Posterior cingulate gyrus (tissue), 11 donors: ENCODE measurements at regions not wholly inside any gene's neighbourhood (a gene's known extent, or its start where the extent isn't known, plus 50 kb on each side); places are given as distances from the start of the nearest gene placed in this dataset.
"Not testable (repeated sequence)": the region's sequence is repeated elsewhere in the genome, so short reads cannot be mapped to it uniquely, and the experiment has no call there.

Source experiments
- DNase-seq, 10 donors: peaks; one replicate each; pipeline versions ENCODE4 v3.0.0 to v3.0.0-alpha.2; 2020 to 2021; ENCODE audit warnings: mixed read lengths in 3 of 10
- intact Hi-C: fragments of 100-400 bp; cut with DNase I; formaldehyde crosslinking; loops from one replicate; pipeline ENCODE4 v1.15.1; 2023

DNA sequence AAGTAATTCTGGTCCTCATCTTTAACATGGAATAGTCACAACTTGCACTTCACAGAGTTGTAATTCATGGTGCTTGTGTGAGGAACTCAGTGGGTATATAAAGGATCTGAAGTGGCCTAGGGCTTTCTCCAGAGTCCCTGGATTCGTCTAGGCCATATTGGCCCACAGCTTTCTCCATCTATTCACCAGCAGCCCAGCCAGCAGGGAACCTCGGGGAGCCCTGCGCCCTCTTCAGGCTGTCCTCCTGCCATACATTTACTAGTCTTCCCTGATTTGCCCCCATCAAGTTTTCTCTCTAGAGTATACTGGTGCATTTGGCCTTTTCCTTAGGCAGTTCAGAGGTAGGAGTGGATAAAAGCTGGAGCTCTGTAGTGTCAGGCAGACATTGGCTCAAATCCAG is 278.3 kb downstream of the MYCN start:
- intact Hi-C loops: loop anchor here (5.0 kb wide), 1 partner anchor 276 kb away; the partner anchor contains the start of gene MYCN
- DNase-seq: peak in 3 of 10 donors; percentile 25 to 49 (median 40)

DNA sequence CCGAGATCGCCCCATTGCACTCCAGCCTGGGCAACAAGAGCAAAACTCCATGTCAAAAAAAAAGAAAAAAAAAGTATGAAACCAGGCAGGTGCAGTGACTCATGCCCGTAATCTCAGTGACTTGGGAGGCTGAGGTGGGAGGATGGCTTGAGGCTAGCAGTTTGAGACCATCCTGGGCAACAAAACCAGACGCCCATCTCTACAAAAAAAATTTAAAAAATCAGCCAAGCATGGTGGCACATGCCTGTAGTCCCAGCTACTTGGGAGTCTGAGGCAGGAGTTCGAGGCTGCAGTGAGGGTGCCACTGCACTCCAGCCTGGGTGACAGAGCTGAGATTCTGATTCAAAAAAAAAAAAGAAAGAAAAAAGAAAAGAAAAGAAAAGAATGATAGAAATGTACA is 277.8 kb downstream of the MYCN start:
- no peak for DNase-seq
- intact Hi-C loops: loop anchor here (5.0 kb wide), 1 partner anchor 276 kb away; the partner anchor contains the start of gene MYCN

DNA sequence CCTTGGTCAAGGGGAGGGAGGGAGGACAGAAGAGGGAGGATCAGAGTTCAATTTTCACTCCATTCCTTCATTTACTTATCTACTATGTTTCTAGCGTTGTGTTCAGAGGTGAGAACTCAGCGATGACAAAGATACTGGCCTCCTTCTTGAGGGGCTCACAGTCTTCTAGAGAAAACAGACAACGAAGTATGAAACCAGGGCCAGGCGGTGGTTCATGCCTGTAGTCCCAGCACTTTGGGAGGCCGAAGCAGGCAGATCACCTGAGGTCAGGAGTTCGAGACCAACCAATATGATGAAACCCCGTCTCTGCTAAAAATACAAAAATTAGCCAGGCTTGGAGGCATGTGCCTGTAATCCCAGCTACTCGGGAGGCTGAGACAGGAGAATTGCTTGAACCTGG is 277.4 kb downstream of the MYCN start:
- intact Hi-C loops: loop anchor here (5.0 kb wide), 1 partner anchor 275 kb away; the partner anchor contains the start of gene MYCN

DNA sequence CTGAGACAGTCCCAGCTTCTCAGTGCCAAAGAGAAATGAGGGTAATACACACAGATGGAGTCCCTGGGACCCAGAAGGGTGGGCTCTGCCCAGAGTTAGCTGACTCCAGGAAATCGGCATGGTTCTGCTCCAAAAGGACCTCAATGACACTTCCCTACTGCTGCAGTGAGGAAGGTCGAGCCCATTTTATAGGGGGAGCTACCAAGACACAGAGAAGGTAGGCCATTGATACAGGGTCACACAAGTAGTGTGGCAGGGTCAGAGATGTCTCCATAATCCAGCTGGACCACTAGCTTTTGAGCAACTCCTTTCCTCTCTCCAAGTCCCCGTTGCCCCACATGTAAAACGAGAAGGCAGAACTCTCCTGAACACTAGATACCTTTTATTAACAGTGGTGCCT is 276.9 kb downstream of the MYCN start:
- intact Hi-C loops: loop anchor here (5.0 kb wide), 1 partner anchor 275 kb away; the partner anchor contains the start of gene MYCN
- no peak for DNase-seq

More for the DNA sequence above, 277.4 kb downstream of the MYCN start:
- not testable (repeated sequence) for DNase-seq

DNA sequence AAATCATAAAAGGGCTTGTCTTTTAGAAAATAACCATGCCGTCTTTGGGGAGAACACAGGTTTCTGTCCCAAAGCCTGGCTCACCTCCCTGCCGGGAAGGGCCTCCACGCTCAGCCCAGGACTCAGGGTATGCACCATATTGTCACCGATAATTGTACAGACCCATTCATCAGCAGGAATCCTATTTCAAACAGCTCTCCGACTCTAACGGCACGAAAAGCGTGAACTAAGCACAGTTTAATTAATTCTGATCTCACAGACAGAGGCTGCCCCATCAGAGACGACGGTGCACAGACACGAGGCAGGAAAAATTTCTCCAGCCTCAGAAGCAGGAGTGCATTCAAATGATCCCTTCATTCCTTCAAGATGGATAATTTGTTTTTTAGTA is 276.2 kb downstream of the MYCN start:
- no peak for DNase-seq
- intact Hi-C loops: loop anchor here (5.0 kb wide), 1 partner anchor 274 kb away; the partner anchor contains the start of gene MYCN

DNA sequence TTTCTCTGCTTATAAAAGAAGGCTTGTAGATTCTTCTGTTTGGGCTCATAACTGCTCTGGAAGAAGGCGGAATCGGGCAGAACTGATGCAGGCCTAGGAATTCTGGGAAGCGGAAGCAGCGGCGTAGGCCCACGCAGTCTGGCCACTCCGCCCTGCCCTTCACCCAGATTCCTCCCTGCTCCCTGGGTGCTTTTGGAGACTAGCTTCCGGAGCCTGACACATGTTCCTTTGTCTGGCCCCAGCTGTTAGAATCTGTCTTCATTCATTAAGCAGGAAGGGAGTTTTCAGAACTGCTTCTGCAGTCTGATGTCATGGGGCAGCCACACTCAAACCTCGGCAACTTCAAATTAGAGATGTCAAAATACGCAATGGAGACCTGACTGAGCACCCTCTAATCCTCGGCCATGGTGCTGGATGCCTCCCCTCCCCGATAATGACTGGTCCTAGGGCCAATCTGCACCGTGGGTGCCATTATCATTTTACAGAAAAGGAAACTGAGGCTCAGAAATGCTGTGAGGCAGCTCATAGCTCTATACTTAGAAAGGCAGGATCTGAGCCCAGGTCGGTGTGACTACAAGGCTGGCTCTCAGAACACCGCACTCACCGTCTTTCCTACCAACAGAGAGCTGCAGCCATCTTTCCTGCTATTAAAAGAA is 275.7 kb downstream of the MYCN start:
- no peak for DNase-seq
- intact Hi-C loops: loop anchor here (5.0 kb wide), 1 partner anchor 274 kb away; the partner anchor contains the start of gene MYCN

DNA sequence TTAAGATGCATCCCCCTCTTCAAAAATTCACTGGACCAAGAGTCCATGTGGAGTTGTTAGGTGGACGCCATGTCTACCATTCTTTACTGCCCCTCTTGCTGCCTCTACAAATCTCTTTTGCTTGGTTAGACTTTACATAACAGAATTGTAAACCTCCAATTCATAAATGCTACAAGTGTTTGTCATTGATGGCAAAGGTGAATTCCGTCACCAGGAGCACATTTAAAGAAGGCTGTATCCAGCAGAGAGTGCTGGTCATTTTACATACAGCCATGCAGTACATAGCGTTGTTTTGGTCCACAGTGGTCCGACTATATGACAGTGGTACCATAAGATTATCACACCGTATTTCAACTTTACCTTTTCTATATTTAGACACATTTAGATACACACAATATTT is 274.5 kb downstream of the MYCN start:
- no peak for DNase-seq
- intact Hi-C loops: loop anchor here (5.0 kb wide), 1 partner anchor 273 kb away; the partner anchor contains the start of gene MYCN

DNA sequence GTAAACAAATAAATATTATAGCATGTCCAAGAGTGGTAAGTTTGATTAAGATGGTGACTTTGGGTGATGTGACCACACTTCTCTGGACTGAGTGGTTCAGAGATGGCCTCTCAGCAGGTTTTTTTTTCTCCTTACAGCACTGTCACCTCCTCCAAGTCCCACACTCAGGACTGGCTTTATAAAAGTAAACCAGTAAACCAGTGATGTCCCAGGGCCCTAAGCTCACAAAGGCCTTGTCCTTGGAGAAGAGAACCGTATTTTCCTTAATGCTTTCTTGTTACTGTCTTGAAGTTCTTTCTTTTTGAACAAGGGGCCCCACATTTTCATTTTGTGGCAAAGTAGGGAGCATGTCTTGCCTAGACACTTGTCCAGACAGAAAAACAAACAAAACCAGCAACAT is 274.0 kb downstream of the MYCN start:
- no peak for DNase-seq
- intact Hi-C loops: no loop called here

DNA sequence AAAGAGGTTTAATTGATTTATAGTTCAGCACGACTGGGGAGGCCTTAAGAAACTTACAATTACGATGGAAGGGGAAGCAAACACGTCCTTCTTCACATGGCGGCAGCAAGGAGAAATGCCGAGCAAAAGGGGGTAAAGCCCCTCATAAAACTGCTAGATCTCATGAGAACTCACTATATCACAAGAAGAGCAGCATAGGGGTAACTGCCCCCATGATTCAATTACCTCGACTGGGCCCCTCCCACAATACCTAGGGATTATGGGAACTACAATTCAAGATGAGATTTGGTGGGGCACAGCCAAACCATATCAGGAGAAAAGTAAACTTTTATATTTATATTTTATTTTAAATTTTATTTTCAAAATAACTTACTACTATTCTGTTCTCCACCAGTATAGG is 272.0 kb downstream of the MYCN start:
- intact Hi-C loops: no loop called here

DNA sequence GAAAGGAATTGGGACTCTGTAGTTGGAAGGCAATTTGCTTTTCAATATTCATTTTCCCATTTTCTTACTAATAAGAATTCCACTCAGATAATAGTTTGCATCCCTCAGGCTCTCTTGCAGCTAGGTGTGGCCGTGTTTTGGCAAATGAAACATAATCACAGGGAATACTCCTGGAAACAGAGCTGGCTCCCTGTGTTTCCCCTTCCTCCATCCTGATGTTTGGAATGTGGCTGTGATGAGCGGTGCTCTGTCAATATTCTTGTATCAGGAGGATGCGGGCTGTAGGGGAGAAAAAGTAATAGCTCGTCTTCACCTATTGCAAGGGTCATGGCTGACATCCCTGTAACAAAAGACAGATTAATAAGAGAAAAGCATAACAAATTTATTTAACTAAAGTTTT is 271.0 kb downstream of the MYCN start:
- intact Hi-C loops: no loop called here
- DNase-seq: no peak

More for the DNA sequence above, 272.0 kb downstream of the MYCN start:
- DNase-seq: no peak

DNA sequence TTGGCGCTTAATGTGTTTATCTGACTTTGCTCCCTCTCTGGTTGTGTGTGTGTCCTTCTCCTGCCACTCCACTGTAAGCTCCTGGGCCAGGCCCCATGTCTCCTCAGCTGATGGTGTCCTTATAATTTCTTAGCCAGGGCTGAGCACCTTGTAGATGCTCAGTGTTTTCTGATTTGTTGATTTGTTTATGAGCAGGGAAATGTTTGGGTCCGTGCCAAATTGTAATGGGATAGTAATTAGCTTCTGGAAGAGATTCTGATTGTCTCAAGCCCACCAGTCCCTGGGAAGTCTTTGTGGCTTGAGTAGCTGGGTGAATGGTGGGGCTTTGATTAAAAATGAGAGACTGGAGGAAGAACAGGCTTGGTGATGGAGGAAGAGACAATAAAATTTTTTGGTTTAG is 270.5 kb downstream of the MYCN start:
- intact Hi-C loops: no loop called here
- no peak for DNase-seq

DNA sequence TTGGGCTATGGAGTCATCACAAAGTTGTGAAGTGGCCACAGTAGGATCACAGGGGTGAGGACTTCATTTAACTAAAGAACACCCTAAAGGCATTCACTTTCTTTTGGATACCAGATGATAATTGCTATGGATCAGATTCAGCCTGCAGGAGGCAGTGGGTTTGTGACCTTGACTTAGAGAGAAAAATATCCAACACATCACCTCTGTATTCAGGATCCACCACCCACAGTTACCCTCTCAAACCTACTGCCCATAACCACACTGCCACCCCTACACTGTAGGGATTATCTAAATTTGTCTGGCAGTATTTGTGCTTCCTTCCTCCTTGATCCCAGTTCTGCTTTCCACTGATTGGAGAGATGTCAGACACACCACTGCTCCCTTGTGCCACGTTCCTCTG is 269.4 kb downstream of the MYCN start:
- no peak for DNase-seq
- intact Hi-C loops: no loop called here

DNA sequence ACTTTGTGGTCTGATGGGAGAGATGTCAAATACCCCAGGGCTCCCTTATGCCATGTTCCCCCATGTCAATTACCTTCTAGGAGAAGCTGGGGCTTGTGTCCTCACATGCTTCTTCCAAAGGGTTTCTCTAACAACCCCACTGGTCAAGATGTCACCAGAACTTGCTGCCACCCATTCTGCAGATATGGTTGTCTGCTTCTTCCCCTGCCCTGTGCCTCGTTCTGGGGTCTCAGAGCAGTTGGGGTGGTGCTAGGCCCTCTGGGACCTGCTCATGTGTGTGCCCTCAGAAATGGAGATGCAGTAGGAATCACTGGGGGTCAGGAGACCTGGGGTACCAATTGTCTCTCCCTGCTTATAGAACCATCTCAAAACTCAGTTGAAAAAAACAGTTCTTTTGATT is 268.6 kb downstream of the MYCN start:
- intact Hi-C loops: no loop called here
- DNase-seq: no peak

DNA sequence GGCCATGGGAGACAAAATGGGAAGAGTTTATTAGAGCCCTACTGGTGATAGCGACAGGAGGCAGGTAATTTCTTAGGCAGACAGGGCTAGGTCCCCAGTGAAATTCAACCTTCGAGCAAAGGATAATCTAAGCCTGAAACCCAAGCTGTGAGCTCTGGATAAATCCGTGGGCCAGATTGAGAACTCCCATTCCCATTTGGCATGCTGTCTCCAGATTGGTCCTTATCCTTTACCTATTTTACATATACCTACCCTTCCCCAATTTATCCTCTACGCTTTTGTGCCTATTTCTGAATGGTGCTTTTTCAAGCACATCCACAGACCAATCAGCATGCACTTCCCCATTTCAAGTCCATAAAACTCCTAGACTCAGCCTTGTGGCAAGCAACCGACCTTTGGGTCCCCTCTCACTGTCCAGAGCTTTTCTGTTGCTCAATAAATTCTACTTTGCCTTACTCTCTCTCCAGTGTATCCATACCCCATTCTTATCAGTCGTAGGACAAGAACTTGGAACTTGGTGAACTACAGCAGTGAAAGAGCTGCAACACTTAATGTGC is 268.0 kb downstream of the MYCN start:
- intact Hi-C loops: no loop called here
- DNase-seq: no peak

DNA sequence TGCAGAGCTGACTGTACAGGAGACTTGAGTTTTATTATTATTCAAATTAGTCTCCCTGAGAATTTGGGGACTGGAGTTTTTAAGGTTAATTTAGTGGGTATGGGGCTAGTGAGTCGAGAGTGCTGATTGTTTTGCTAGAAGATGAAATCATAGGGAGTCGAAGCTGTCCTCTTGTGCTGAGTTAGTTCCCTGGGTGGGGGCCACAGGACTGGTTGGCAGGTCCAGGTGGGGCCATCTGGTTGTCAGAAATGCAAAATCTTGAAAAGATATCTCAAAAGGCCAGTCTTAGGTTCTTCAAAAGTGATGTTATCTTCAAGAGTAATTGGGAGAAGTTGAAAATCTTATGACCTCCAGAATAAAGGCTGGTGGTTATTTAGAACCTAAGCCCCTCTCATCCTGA is 267.3 kb downstream of the MYCN start:
- intact Hi-C loops: no loop called here
- DNase-seq: no peak

DNA sequence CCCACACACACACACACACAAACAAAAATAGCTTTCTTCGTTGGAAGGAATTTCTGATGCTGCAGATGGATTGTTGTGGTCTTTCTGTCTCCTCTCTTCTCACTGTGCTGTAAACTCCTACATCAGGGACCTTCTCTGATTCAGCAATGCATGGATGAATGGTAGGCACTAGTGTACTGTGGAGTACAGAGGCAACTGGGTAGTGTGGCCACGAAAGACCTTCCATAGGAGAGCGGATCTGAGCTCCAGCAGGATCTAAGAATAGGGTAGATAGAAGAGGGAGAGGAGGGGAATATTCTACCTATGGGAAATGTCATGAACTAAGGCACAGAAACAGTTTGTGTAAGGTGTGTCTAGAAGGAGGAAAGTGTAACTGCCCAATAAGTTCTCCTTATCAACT is 266.8 kb downstream of the MYCN start:
- intact Hi-C loops: no loop called here
- DNase-seq: no peak

DNA sequence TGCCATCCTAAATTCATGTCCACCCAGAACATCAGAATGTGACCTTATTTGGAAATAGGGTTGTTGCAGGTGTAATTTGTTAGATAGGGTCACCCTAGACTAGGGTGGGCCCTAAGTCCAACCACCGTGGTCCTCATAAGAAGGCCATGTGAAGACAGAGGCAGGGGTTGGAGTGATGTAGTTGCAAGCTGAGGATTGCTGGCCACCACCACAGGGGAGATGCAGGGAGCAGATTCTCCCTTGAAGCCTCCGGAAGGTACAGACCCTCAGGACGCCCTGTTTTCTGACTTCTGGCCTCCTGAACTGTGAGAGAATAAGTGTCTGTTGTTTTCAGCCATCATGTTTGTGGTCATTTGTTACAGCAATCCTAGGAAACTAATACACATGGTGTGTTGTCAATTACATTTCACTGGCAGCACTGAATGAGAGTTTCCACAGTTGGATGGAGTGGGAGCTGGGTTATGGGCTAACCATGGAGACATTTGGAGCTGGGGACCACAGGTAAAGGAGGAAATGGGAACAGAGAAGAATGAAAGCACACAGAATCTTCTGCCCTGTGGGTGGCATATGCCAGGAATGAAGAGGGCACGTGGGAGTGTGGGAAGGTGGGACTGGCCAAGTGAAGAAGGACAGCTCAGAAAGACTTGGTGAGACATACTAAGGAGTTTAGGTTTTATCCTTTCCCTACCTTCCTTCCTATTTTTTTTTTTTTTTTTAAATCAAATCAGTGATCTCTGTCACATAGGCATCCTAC is 266.0 kb downstream of the MYCN start:
- no peak for DNase-seq
- intact Hi-C loops: no loop called here

DNA sequence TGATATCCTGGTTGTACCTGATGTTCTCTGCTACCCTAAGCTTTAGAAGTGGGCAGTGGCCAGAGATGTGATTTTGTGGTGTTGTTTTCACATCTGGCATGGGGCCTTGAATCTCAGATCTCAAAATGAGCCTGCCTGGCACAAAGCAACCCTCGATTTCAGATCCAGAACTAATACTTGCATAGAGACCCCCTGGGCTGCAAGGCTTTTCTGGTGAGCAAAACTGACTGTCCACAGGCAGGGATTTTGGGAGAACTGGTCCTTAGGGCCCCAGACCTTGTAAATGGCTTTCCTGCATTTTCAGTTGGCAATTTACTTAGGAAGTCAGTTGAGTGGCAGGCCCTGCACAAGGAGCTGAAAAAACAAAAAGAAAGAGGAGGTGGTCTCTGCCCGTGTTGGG is 265.3 kb downstream of the MYCN start:
- intact Hi-C loops: no loop called here
- DNase-seq: no peak

DNA sequence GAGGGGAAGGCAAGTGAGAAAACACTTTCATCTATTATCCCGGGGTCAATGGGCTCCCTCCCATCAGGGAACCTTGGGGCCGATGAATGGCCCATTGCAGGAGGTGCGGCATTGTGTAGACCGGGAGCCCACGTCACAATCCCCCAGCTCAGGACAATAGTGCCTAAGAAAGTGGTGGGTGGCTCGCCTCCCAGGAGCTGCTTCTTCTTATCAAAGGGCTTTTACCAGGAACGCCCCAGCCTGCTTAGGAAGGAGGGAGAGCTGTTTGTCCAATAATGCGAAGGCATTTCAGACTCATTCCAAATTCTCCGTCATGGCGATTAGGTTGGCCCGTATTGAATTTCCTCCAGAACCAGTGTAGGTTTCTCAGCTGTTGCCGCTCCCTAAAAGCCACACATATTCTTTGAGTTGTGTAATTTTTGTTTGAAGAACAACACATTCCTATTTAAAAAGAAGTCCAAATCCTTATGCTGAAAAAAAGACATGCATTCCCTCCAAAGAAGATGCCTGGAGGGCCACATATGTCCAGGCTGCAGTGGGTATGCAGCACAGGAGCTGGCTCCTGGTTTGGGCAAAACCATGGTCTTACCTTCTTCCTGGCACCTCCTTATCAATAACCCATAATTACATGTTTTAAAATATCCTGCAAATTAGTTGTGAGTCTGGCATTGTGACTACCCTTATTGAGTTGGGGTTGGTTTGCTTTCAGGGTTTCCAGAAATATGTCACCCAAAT is 264.7 kb downstream of the MYCN start:
- intact Hi-C loops: no loop called here
- no peak for DNase-seq

DNA sequence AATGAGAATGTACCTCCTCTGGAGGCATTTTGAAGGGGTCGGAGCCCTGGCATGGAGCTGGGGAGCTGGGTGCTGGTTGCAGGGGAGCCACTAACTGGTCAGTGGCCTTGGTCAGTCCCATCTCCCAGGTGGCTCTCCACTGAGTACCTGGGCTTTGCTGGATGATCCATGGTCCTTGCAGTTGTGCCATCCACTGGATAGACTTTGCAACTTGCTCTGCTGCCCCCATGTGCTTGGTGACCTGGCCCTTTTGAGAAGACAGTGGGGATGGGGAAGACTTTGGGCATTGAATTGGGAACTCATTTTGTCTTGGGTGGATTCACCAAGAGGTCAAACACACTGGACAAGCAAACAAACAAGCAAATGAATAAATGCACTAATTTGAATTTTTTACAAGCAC is 263.9 kb downstream of the MYCN start:
- intact Hi-C loops: no loop called here
- no peak for DNase-seq

DNA sequence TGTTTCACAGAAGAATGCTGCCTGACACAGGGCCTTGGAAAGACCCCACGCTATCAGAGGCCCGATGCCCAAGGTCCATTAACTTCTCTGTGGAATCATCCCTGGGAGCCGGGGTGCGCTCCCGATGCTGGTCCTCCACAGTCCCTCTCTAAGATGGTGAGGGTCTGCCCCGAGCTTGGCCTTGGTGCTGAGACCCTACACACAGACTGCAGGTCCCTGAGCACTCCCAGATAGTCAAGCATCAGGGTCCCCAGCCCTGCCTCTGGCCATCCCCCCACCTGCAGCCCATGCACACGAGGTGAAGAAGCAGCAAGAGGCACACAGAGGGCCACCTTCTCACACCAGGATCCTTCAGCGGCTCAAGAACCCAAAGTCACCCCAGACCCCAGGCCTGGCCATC is 263.3 kb downstream of the MYCN start:
- no peak for DNase-seq
- intact Hi-C loops: no loop called here
